Stimulated activated CD4-positive, alpha-beta T cell treated with anti-CD3 and anti-CD28 coated beads, Interleukin-2, amount 100 ng/mL, for 48 hours (primary cell): ENCODE measurements at regions not wholly inside any gene's neighbourhood (a gene's known extent, or its start where the extent isn't known, plus 50 kb on each side); places are given as distances from the start of the nearest gene placed in this dataset.

ENCODE experiments used
- DNase-seq, 2 donors: peaks; one replicate each; pipeline ENCODE4 v3.0.0-alpha.2; 2020

- no peak for DNase-seq
Observed at GRCh38 chr3:46146548-46146947, 61.6 kb downstream of the CCR1 start.

- no peak for DNase-seq
Observed at GRCh38 chr3:46146021-46146420, 62.1 kb downstream of the CCR1 start.

- no peak for DNase-seq
Observed at GRCh38 chr3:46145147-46145546, 63.0 kb downstream of the CCR1 start.

GRCh38 chr3:46143951-46144473 lies 64.1 kb downstream of the CCR1 start:
- DNase-seq: no peak

GRCh38 chr3:46141813-46142212 lies 66.3 kb downstream of the CCR1 start:
- DNase-seq: no peak

- DNase-seq: no peak
Observed at GRCh38 chr3:46138581-46138980, 69.5 kb downstream of the CCR1 start.

- DNase-seq: no peak
Observed at GRCh38 chr3:46135475-46135874, 72.6 kb downstream of the CCR1 start.

GRCh38 chr3:46133285-46133684 lies 74.8 kb downstream of the CCR1 start:
- DNase-seq: no peak

- no peak for DNase-seq
Observed at GRCh38 chr3:46132565-46132964, 75.5 kb downstream of the CCR1 start.

- no peak for DNase-seq
Observed at GRCh38 chr3:46131884-46132450, 76.1 kb downstream of the CCR1 start.

GRCh38 chr3:46130631-46131310 lies 77.3 kb downstream of the CCR1 start:
- no peak for DNase-seq

GRCh38 chr3:46129588-46130272 lies 78.4 kb downstream of the CCR1 start:
- no peak for DNase-seq

GRCh38 chr3:46127503-46127902 lies 80.6 kb downstream of the CCR1 start:
- DNase-seq: no peak

GRCh38 chr3:46124216-46125177 lies 83.6 kb downstream of the CCR1 start:
- no peak for DNase-seq

GRCh38 chr3:46123646-46124045 lies 84.5 kb downstream of the CCR1 start:
- no peak for DNase-seq

GRCh38 chr3:46122091-46122490 lies 86.0 kb downstream of the CCR1 start:
- DNase-seq: no peak

GRCh38 chr3:46120983-46121382 lies 87.1 kb downstream of the CCR1 start:
- DNase-seq: no peak

GRCh38 chr3:46119709-46120498 lies 88.2 kb downstream of the CCR1 start:
- DNase-seq: no peak

GRCh38 chr3:46119253-46119652 lies 88.9 kb downstream of the CCR1 start:
- DNase-seq: no peak

- no peak for DNase-seq
Observed at GRCh38 chr3:46116996-46117395, 89.7 kb upstream of the XCR1 start.

GRCh38 chr3:46114323-46114988 lies 87.2 kb upstream of the XCR1 start:
- DNase-seq: no peak

- no peak for DNase-seq
Observed at GRCh38 chr3:46113608-46114007, 86.3 kb upstream of the XCR1 start.
